ENCODE measurements at regions not wholly inside any gene's neighbourhood (a gene's known extent, or its start where the extent isn't known, plus 50 kb on each side); places are given as distances from the start of the nearest gene placed in this dataset.
A peak's percentile ranks its signal among the peaks of the same experiment; 100 is the strongest.

DNA sequence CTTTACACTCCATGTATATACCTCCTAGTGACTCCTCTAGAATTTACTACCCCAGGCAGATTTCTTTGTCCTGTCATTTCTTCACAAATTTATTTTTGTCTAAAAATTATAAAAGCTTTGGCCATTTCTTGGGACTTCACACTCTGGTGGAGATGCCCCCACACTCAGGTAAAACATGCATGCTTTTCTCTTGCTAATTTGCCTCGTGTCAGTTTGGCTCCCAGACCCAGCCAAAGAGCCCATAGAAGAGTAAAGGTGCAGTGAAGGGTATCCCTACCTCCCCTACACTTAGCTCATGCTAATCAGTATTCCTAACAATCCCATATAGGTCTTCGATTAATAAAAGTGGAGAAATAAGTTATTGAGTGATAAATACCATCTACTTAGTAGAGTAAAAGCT, 256.5 kb upstream of the KRR1 start:
- no peak overlapping the region for H3K4me3 ChIP-seq (ENCODE audit: low read length in 3 of 3)
- no peaks in the 10 kb centered on the region for H3K27me3 ChIP-seq (ENCODE audit: control insufficient read depth, insufficient read depth, low read length)
- no peaks in the 10 kb centered on the region for H3K9me3 ChIP-seq (ENCODE audit: control insufficient read depth in 2 of 3, insufficient read depth in 1 of 3, low read length in 3 of 3)
- no peak overlapping the region for H3K27ac ChIP-seq (ENCODE audit: low read depth in 2 of 2, low read length in 2 of 2)
- TF ChIP-seq CTCF (IDR thresholded peaks at IDR 0.05; ENCODE audit: borderline replicate concordance, extremely low read depth, insufficient read depth), result no peak
- peaks cover 0 to 4% (median 2%) of the 10 kb centered on the region in 3 donors for H3K4me1 ChIP-seq (ENCODE audit: control insufficient read depth in 2 of 3, insufficient read depth in 2 of 3, low read depth in 1 of 3, low read length in 3 of 3)
- no peak for DNase-seq
- intact Hi-C loops (cut with DNase I), result no loop called here
- no peak for FAIRE-seq
- H3K9ac ChIP-seq (ENCODE audit: low read length in 3 of 3), result no peak overlapping the region
- no peaks in the 10 kb centered on the region for H3K36me3 ChIP-seq (ENCODE audit: control insufficient read depth in 2 of 3, insufficient read depth in 3 of 3, low read length in 3 of 3)

GRCh38 chr12:75766263-75767160, 255.1 kb upstream of the KRR1 start:
- Histone ChIP-seq H3K27me3 (ENCODE audit: control insufficient read depth, insufficient read depth, low read length) (no peaks in the 10 kb centered on the region), H3K27ac (ENCODE audit: low read depth in 2 of 2, low read length in 2 of 2) (no peak overlapping the region), H3K36me3 (ENCODE audit: control insufficient read depth in 2 of 3, insufficient read depth in 3 of 3, low read length in 3 of 3) (no peaks in the 10 kb centered on the region), H3K4me1 (ENCODE audit: control insufficient read depth in 2 of 3, insufficient read depth in 2 of 3, low read depth in 1 of 3, low read length in 3 of 3) (peaks cover 0 to 4% (median 2%) of the 10 kb centered on the region in 3 donors), H3K4me3 (ENCODE audit: low read length in 3 of 3) (no peak overlapping the region), H3K9me3 (ENCODE audit: control insufficient read depth in 2 of 3, insufficient read depth in 1 of 3, low read length in 3 of 3) (no peaks in the 10 kb centered on the region), H3K9ac (ENCODE audit: low read length in 3 of 3) (no peak overlapping the region)
- DNase-seq (peak in 2 of 5 donors; percentile 58 to 71), FAIRE-seq (no peak)
- intact Hi-C loops (cut with DNase I), result no loop called here
- TF ChIP-seq CTCF (IDR thresholded peaks at IDR 0.05; ENCODE audit: borderline replicate concordance, extremely low read depth, insufficient read depth), result no peak

- H3K4me1 ChIP-seq (ENCODE audit: control insufficient read depth in 2 of 3, insufficient read depth in 2 of 3, low read depth in 1 of 3, low read length in 3 of 3), result peaks cover 0 to 4% (median 2%) of the 10 kb centered on the region in 3 donors
- no peak overlapping the region for H3K4me3 ChIP-seq (ENCODE audit: low read length in 3 of 3)
- intact Hi-C loops (cut with DNase I), result no loop called here
- H3K36me3 ChIP-seq (ENCODE audit: control insufficient read depth in 2 of 3, insufficient read depth in 3 of 3, low read length in 3 of 3), result no peaks in the 10 kb centered on the region
- H3K27me3 ChIP-seq (ENCODE audit: control insufficient read depth, insufficient read depth, low read length), result no peaks in the 10 kb centered on the region
- no peak for TF ChIP-seq CTCF (IDR thresholded peaks at IDR 0.05; ENCODE audit: borderline replicate concordance, extremely low read depth, insufficient read depth)
- no peak for DNase-seq
- no peak overlapping the region for H3K27ac ChIP-seq (ENCODE audit: low read depth in 2 of 2, low read length in 2 of 2)
- no peak for FAIRE-seq
- no peaks in the 10 kb centered on the region for H3K9me3 ChIP-seq (ENCODE audit: control insufficient read depth in 2 of 3, insufficient read depth in 1 of 3, low read length in 3 of 3)
- no peak overlapping the region for H3K9ac ChIP-seq (ENCODE audit: low read length in 3 of 3)
These were observed 254.0 kb upstream of the KRR1 start for GRCh38 chr12:75765170-75766059.

Measured in kidney (tissue), 13 donors.